ENCODE measurements at regions not wholly inside any gene's neighbourhood (a gene's known extent, or its start where the extent isn't known, plus 50 kb on each side); places are given as distances from the start of the nearest gene placed in this dataset.
"Not testable (repeated sequence)": the region's sequence is repeated elsewhere in the genome, so short reads cannot be mapped to it uniquely, and the experiment has no call there.

DNA sequence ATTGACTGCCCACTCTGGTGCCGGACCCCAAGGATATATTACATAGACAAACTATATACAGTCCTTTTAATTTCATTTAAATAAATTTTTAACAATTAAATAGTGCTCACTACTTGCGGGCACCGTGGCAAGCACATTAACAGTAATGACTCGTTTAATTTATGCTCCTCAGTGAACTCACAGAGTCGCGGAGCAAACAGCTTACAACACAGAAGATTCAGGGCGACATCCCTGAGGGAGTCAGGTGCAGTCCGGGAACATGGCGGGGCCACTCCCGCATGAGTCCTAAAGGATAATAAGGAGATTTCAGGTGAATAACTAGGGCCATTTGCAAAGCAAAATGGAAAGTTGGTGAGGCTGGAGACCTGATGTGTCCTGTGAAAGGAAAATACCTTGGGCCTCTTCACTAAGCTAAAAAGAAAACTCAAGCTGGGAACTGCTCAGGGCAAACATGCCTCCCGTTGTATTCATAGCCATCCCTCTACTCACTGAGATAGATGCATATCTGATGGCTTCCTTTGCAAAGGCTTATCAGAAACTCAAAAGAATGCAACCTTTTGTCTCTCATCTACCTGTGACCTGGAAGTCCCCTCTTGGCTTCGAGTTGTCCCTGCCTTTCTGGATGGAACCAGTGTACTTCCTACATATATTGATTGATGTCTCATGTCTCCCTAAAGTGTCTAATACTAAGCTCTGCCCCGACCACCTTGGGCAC lies 125.6 kb downstream of the KLF6 start:
- peaks cover 7% of the 10 kb centered on the region for H3K9me3 Mint-ChIP-seq
- H3K4me3 Mint-ChIP-seq: no peak overlapping the region
- peaks cover 22% of the 10 kb centered on the region for H3K4me1 Mint-ChIP-seq
- CTCF ChIA-PET: no interaction called here
- H3K27me3 Mint-ChIP-seq: peaks cover 27% of the 10 kb centered on the region
- no peak for DNase-seq
- H3K27ac Mint-ChIP-seq: no peak overlapping the region
- H3K36me3 Mint-ChIP-seq: no peaks in the 10 kb centered on the region

DNA sequence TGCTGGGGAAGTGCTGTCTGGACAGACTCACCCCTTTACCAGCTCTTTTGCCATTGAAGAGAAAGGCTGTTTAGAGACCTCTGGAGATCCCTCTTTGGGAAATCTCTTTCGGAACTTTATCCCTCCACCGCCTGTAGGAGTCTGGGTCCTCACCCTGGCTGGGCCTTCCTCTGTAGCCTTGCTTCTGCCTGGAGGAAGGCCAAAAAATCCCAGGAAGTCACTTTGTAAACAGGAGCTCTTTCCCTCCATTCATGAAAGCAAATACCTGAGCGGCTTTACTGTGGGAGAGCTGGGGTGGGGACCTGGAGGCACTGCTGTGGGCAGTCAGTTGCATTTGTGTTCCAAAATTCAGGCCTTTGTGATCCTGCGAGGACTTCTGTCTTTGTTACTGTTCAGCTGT lies 126.2 kb downstream of the KLF6 start:
- Mint-ChIP-seq H3K36me3 (no peaks in the 10 kb centered on the region), H3K4me3 (no peak overlapping the region), H3K27me3 (peaks cover 27% of the 10 kb centered on the region), H3K27ac (no peak overlapping the region), H3K4me1 (peaks cover 23% of the 10 kb centered on the region), H3K9me3 (peaks cover 7% of the 10 kb centered on the region)
- no peak for DNase-seq
- CTCF ChIA-PET: no interaction called here

DNA sequence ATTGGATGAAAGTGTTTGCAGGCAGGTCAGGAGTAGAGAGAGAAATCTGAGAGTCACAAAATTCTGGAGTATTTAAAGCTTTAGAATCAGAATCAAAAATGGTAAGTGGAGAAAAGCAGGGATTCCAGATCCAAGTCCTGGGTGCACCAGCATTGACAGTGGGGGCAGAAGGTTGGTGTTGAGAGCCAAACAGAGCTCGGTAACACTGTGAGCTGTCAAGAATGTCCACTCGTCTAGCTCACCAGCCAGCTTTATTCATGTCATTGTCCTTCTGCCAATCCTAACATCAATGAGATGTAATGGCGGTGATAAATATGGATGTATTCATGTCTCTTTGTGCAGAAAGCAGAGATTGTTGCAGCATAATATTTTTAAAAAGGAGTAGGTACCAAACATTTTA lies 128.8 kb downstream of the KLF6 start:
- H3K4me1 Mint-ChIP-seq: peaks cover 31% of the 10 kb centered on the region
- DNase-seq: no peak
- H3K9me3 Mint-ChIP-seq: peaks cover 3% of the 10 kb centered on the region
- peaks cover 32% of the 10 kb centered on the region for H3K27me3 Mint-ChIP-seq
- CTCF ChIA-PET: no interaction called here
- no peak overlapping the region for H3K27ac Mint-ChIP-seq
- H3K36me3 Mint-ChIP-seq: no peaks in the 10 kb centered on the region
- no peak overlapping the region for H3K4me3 Mint-ChIP-seq

DNA sequence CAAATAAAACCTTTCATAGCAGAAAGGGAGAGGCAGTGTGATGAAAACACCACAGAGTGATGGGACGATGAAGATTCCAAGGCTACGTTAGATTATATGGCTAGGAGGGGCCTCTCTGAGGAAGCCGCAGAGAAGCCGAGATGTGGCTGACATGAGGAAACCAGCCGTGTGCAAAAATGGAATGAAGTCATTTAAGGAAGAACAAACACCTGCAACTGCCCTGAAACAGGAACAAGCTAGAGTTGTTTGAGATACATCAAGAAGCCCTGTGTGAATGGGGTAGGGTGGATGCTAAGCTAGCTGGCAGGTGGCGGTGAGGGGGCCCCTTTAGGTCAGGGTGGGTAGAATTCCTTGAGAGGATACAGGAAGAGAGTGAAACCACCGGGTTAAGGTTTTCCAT lies 129.5 kb downstream of the KLF6 start:
- Mint-ChIP-seq H3K27ac (peak overlapping the region; percentile 29), H3K36me3 (no peaks in the 10 kb centered on the region), H3K4me3 (no peak overlapping the region), H3K9me3 (peaks cover 2% of the 10 kb centered on the region), H3K27me3 (peaks cover 33% of the 10 kb centered on the region), H3K4me1 (peaks cover 31% of the 10 kb centered on the region)
- CTCF ChIA-PET: no interaction called here
- DNase-seq: no peak

GRCh38 chr10:3654980-3655379 lies 130.0 kb downstream of the KLF6 start:
- peaks cover 35% of the 10 kb centered on the region for H3K27me3 Mint-ChIP-seq
- peaks cover 31% of the 10 kb centered on the region for H3K4me1 Mint-ChIP-seq
- CTCF ChIA-PET: no interaction called here
- peak overlapping the region; percentile 29 for H3K27ac Mint-ChIP-seq
- H3K4me3 Mint-ChIP-seq: no peak overlapping the region
- H3K9me3 Mint-ChIP-seq: peaks cover 2% of the 10 kb centered on the region
- no peak for DNase-seq
- no peaks in the 10 kb centered on the region for H3K36me3 Mint-ChIP-seq

DNA sequence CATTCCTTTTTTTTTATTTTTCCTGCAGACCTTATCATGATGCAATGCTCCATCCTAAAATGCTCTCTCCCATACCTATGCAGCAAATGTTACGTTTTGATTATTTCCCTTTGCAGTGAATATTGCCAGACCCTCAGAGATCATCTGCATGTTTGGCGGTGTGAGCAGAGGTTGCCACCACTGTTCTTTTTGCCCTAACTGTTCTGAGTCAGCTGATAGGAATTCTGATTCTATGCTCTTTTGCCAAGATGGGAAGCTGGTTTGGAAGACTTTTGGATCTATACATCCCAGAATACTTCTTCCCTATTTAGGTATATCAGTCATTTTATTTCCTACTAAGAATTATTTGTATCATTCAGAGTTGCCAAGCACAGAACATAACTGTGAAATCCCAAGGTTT lies 130.5 kb downstream of the KLF6 start:
- CTCF ChIA-PET: no interaction called here
- H3K4me1 Mint-ChIP-seq: peaks cover 31% of the 10 kb centered on the region
- H3K27me3 Mint-ChIP-seq: peaks cover 38% of the 10 kb centered on the region
- no peak overlapping the region for H3K4me3 Mint-ChIP-seq
- H3K36me3 Mint-ChIP-seq: no peaks in the 10 kb centered on the region
- no peak overlapping the region for H3K27ac Mint-ChIP-seq
- no peak for DNase-seq
- H3K9me3 Mint-ChIP-seq: peaks cover 2% of the 10 kb centered on the region

DNA sequence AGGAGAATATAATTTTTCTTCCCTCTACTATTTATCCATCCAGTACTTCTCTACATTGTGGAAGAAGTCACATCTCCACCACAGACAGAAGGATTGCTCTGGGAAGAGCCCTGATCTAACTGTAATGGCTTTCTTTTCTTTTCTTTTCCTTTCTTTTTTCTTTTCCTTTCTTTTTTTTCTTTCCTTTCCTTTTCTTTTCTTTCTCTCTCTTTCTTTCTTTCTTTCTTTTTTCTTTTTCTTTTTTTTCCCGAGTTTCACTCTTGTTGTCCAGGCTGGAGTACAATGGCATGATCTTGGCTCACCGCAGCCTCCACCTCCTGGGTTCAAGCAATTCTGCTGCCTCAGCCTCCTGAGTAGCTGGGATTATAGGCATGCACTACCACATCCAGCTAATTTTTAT lies 131.7 kb downstream of the KLF6 start:
- not testable (repeated sequence) for H3K27ac Mint-ChIP-seq, DNase-seq, H3K36me3 Mint-ChIP-seq, H3K9me3 Mint-ChIP-seq
- H3K4me3 Mint-ChIP-seq: peak overlapping the region; percentile 31
- CTCF ChIA-PET: interaction anchor here (0.7 kb wide), 1 partner anchor 23 kb away, joined by 3 read pairs; no protein-coding TSS in a partner anchor
- H3K27me3 Mint-ChIP-seq: peaks cover 38% of the 10 kb centered on the region
- H3K4me1 Mint-ChIP-seq: peaks cover 31% of the 10 kb centered on the region

DNA sequence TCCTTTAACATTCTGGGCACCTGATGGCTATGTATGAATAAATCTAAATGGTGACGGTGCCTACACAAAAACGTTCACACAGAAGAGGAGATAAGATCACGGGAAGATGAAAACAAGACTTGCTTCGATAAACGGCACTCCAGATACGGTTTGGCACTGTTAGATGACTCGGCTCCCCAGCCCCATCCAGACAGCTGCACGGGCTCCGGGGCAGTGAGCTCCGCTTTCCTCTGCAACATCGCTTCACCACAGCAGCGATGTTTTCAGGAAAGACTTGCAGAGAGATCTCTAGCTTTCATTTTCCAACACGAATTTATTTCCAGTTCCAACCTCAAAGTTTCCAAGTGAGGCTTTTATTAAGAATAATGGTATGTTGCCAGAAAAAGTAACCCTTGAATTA lies 132.1 kb downstream of the KLF6 start:
- peaks cover 2% of the 10 kb centered on the region for H3K9me3 Mint-ChIP-seq
- H3K36me3 Mint-ChIP-seq: no peaks in the 10 kb centered on the region
- H3K27ac Mint-ChIP-seq: no peak overlapping the region
- DNase-seq: peak; percentile 50
- H3K4me1 Mint-ChIP-seq: peaks cover 31% of the 10 kb centered on the region
- H3K4me3 Mint-ChIP-seq: peak overlapping the region; percentile 31
- CTCF ChIA-PET: interaction anchor here (0.7 kb wide), 1 partner anchor 23 kb away, joined by 3 read pairs; no protein-coding TSS in a partner anchor
- peaks cover 38% of the 10 kb centered on the region for H3K27me3 Mint-ChIP-seq

- Mint-ChIP-seq H3K4me1 (peaks cover 31% of the 10 kb centered on the region), H3K4me3 (no peak overlapping the region), H3K27me3 (peaks cover 38% of the 10 kb centered on the region), H3K36me3 (no peaks in the 10 kb centered on the region), H3K27ac (no peak overlapping the region), H3K9me3 (peaks cover 2% of the 10 kb centered on the region)
- CTCF ChIA-PET: no interaction called here
- DNase-seq: no peak
Measured at GRCh38 chr10:3651969-3652653, 132.9 kb downstream of the KLF6 start.

GRCh38 chr10:3648576-3648975 lies 136.4 kb downstream of the KLF6 start:
- Mint-ChIP-seq H3K4me1 (peaks cover 8% of the 10 kb centered on the region), H3K9me3 (no peaks in the 10 kb centered on the region), H3K27ac (no peak overlapping the region), H3K27me3 (peaks cover 31% of the 10 kb centered on the region), H3K4me3 (no peak overlapping the region), H3K36me3 (no peaks in the 10 kb centered on the region)
- DNase-seq: no peak
- CTCF ChIA-PET: no interaction called here

DNA sequence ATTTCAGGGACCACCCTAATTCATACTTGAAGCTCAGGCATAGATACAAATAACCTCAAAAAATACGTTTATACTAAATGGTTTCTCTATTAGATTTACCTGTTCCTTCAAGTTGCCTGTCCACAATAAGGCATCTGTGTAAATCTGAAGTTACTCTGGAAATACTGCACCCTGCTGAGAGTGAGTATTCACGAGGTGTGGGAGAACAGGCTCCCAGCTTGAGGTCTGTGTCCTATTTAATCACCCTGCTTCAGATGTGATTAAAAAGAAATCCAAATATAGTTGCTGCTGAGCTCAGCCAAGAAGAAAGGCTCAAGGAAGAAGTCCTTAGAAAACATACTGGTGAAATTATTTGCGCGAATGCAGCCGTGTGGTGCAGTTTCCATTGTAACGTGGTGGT lies 136.8 kb downstream of the KLF6 start:
- Mint-ChIP-seq H3K9me3 (no peaks in the 10 kb centered on the region), H3K27ac (no peak overlapping the region), H3K27me3 (peaks cover 27% of the 10 kb centered on the region), H3K4me1 (peaks cover 5% of the 10 kb centered on the region), H3K36me3 (no peaks in the 10 kb centered on the region), H3K4me3 (no peak overlapping the region)
- no peak for DNase-seq
- CTCF ChIA-PET: no interaction called here

GRCh38 chr10:3647074-3647473 lies 137.9 kb downstream of the KLF6 start:
- no peak for DNase-seq
- Mint-ChIP-seq H3K4me1 (no peaks in the 10 kb centered on the region), H3K4me3 (no peak overlapping the region), H3K27me3 (peaks cover 22% of the 10 kb centered on the region), H3K36me3 (no peaks in the 10 kb centered on the region), H3K9me3 (no peaks in the 10 kb centered on the region), H3K27ac (no peak overlapping the region)
- CTCF ChIA-PET: no interaction called here

- H3K27ac Mint-ChIP-seq: no peak overlapping the region
- H3K4me3 Mint-ChIP-seq: no peak overlapping the region
- H3K36me3 Mint-ChIP-seq: no peaks in the 10 kb centered on the region
- no peaks in the 10 kb centered on the region for H3K9me3 Mint-ChIP-seq
- CTCF ChIA-PET: no interaction called here
- H3K4me1 Mint-ChIP-seq: no peaks in the 10 kb centered on the region
- no peak for DNase-seq
- peaks cover 17% of the 10 kb centered on the region for H3K27me3 Mint-ChIP-seq
Measured at GRCh38 chr10:3645406-3645805, 139.6 kb downstream of the KLF6 start.

DNA sequence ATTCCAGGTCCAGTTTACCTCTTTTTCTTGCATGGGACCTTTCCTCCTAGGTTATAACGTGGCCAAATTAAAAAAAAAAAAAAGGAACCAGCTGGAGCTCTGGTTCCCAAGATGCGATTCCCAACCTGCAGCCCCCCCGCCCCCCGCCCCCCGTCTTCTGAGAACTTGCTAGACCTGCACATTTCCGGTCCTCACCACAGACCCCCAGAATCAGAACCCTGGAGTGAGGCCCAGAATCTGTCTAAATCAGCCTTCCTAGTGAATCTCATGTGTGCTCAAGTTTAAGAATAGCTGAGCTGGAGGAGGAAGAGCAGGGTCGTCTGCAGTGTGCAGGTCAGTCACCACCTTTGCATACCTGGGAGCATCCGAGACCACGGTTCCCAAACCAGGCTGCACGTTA lies 144.2 kb downstream of the KLF6 start:
- H3K27me3 Mint-ChIP-seq: peaks cover 19% of the 10 kb centered on the region
- no peak overlapping the region for H3K4me3 Mint-ChIP-seq
- no peaks in the 10 kb centered on the region for H3K4me1 Mint-ChIP-seq
- no peaks in the 10 kb centered on the region for H3K9me3 Mint-ChIP-seq
- CTCF ChIA-PET: no interaction called here
- no peak for DNase-seq
- H3K27ac Mint-ChIP-seq: no peak overlapping the region
- H3K36me3 Mint-ChIP-seq: no peaks in the 10 kb centered on the region

GRCh38 chr10:3639546-3639945 lies 145.5 kb downstream of the KLF6 start:
- Mint-ChIP-seq H3K36me3 (no peaks in the 10 kb centered on the region), H3K27ac (no peak overlapping the region), H3K4me1 (no peaks in the 10 kb centered on the region), H3K9me3 (peaks cover 2% of the 10 kb centered on the region), H3K4me3 (no peak overlapping the region), H3K27me3 (peaks cover 21% of the 10 kb centered on the region)
- CTCF ChIA-PET: interaction anchor here (1.1 kb wide), 2 partner anchors 25 to 29 kb away, joined by 3 to 4 read pairs; no protein-coding TSS in a partner anchor
- no peak for DNase-seq

Measured in activated naive CD4-positive, alpha-beta T cell treated with anti-CD3 and anti-CD28 coated beads, Interleukin-2, amount 10 ng/mL, durations not matched to agents 7 days and 5 days (primary cell).